Peyer's patch (tissue), 4 donors: ENCODE measurements at regions not wholly inside any gene's neighbourhood (a gene's known extent, or its start where the extent isn't known, plus 50 kb on each side); places are given as distances from the start of the nearest gene placed in this dataset.

Experiments
- DNase-seq, 3 donors: peaks; one replicate each; pipeline ENCODE4 v3.0.0-alpha.2; 2017 to 2019
- H3K27ac ChIP-seq, 4 donors: fragments of 200-600 bp; sonication (generic); one replicate each; pipeline ENCODE4 v1.5.1; 2016 to 2019
- H3K27me3 ChIP-seq, 2 donors: fragments of 200-600 bp; sonication (generic); one replicate each; pipeline ENCODE4 v1.5.1; 2019
- H3K36me3 ChIP-seq, 3 donors: fragments of 200-600 bp; sonication (generic); one replicate each; pipeline ENCODE4 v1.5.1; 2016 to 2019
- H3K4me1 ChIP-seq, 4 donors: fragments of 200-600 bp; sonication (generic); one replicate each; pipeline ENCODE4 v1.5.1; 2016 to 2019
- H3K4me3 ChIP-seq, 4 donors: fragments of 200-600 bp; sonication (generic); 1 replicate in 3 of 4; 2 replicates in 1 of 4; pipeline ENCODE4 v1.5.1; 2016 to 2019; ENCODE audit warnings: mild to moderate bottlenecking in 1 of 4
- H3K9me3 ChIP-seq, 4 donors: fragments of 200-600 bp; sonication (generic); one replicate each; pipeline ENCODE4 v1.5.1; 2016 to 2019; ENCODE audit warnings: mild to moderate bottlenecking in 1 of 4
- POLR2A ChIP-seq, 2 donors: fragments of 450-650 bp; IDR thresholded peaks; one replicate each; pipeline ENCODE4 v1.5.1; 2017; ENCODE audit warnings: antibody characterized with exemption in 2 of 2, mild to moderate bottlenecking in 2 of 2, moderate library complexity in 2 of 2
- TF ChIP-seq, protein P1 (sequence below), 6 experiments: fragments of 450-650 bp in 4 of 6; fragments of 200-600 bp in 2 of 6; sonication (generic) in 1 of 6; IDR thresholded peaks; one replicate each; pipeline ENCODE4 v1.5.1; 2017 to 2019; ENCODE audit warnings: antibody characterized with exemption in 6 of 6, mild to moderate bottlenecking in 3 of 6, moderate library complexity in 1 of 6

DNA sequence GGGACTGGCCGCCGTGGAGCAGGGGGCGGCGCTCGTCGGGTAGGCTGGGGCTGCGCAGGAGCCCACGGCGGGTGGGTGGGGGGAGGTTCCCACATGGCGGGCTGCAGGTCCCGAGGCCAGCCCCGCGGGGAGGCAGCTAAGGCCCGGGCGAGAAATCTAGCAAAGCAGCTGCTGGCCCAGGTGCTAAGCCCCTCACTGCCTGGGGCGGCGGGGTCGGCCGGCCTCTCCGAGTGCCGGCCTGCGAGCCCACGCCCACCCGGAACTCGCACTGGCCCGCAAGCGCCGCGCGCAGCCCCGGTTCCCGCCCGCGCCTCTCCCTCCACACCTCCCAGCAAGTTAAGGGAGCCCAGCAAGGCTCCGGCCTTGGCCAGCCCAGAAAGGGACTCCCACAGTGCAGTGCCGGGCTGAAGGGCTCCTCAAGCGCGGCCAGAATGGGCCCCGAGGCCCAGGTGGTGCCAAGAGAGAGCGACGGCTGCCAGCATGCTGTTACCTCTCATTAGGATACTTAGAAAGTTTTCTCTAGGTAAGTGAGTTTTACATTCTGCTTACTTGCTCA lies 1463.5 kb upstream of the MIR17HG start:
- no peak for DNase-seq
- H3K4me3 ChIP-seq, result no peak overlapping the region
- no peaks in the 10 kb centered on the region for H3K36me3 ChIP-seq
- H3K4me1 ChIP-seq, result no peaks in the 10 kb centered on the region
- peaks cover 0 to 4% (median 0%) of the 10 kb centered on the region in 4 donors for H3K9me3 ChIP-seq
- no peaks in the 10 kb centered on the region for H3K27me3 ChIP-seq
- no peak overlapping the region for H3K27ac ChIP-seq
- TF ChIP-seq, protein P1, sequence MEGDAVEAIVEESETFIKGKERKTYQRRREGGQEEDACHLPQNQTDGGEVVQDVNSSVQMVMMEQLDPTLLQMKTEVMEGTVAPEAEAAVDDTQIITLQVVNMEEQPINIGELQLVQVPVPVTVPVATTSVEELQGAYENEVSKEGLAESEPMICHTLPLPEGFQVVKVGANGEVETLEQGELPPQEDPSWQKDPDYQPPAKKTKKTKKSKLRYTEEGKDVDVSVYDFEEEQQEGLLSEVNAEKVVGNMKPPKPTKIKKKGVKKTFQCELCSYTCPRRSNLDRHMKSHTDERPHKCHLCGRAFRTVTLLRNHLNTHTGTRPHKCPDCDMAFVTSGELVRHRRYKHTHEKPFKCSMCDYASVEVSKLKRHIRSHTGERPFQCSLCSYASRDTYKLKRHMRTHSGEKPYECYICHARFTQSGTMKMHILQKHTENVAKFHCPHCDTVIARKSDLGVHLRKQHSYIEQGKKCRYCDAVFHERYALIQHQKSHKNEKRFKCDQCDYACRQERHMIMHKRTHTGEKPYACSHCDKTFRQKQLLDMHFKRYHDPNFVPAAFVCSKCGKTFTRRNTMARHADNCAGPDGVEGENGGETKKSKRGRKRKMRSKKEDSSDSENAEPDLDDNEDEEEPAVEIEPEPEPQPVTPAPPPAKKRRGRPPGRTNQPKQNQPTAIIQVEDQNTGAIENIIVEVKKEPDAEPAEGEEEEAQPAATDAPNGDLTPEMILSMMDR (IDR thresholded peaks at IDR 0.05), result no peak
- TF ChIP-seq POLR2A (IDR thresholded peaks at IDR 0.05), result no peak

DNA sequence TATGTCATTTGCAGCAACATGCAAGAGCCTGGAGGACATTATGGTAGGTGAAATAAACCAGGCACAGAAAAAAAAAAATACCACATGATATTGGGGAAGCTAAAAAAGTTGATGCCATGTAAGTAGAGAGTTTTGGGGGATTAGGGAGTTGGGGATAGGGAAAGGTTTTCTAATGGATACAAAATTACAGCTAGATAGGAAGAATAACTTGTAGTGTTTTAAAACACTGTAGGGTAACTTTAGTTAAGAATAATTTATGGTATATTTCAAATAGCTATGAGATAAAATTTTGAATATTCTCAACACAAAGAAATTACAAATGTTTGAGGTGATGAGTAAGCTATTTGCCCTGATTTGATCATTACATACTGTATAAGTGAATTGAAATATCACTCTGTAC lies 1456.7 kb upstream of the MIR17HG start:
- H3K27ac ChIP-seq, result no peak overlapping the region
- no peak overlapping the region for H3K4me3 ChIP-seq
- no peaks in the 10 kb centered on the region for H3K9me3 ChIP-seq
- no peaks in the 10 kb centered on the region for H3K4me1 ChIP-seq
- DNase-seq, result no peak
- no peaks in the 10 kb centered on the region for H3K27me3 ChIP-seq
- H3K36me3 ChIP-seq, result no peaks in the 10 kb centered on the region
- no peak for TF ChIP-seq POLR2A (IDR thresholded peaks at IDR 0.05)
- TF ChIP-seq, protein P1 (IDR thresholded peaks at IDR 0.05), result no peak

DNA sequence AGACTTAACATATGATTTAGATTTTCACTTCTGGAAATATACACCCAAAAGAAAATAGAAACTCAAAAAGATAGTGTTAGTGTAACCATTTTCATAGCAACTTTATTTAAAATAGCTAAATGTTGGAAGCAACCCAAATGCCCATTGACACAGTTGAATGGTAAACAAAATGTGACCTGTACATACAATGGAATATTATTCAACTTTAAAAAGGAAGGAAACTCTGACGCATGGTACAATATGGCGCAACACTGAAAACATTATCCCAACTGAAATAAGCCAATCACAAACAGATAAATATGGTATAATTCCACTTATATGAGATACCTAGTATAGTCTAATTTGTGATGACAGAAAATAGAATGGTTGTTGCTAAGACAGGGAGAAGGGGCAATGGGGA lies 1456.1 kb upstream of the MIR17HG start:
- Histone ChIP-seq H3K9me3 (no peaks in the 10 kb centered on the region), H3K4me1 (no peaks in the 10 kb centered on the region), H3K36me3 (no peaks in the 10 kb centered on the region), H3K27me3 (no peaks in the 10 kb centered on the region), H3K4me3 (no peak overlapping the region), H3K27ac (no peak overlapping the region)
- no peak for DNase-seq
- TF ChIP-seq, protein P1 (IDR thresholded peaks at IDR 0.05), result no peak
- no peak for TF ChIP-seq POLR2A (IDR thresholded peaks at IDR 0.05)

DNA sequence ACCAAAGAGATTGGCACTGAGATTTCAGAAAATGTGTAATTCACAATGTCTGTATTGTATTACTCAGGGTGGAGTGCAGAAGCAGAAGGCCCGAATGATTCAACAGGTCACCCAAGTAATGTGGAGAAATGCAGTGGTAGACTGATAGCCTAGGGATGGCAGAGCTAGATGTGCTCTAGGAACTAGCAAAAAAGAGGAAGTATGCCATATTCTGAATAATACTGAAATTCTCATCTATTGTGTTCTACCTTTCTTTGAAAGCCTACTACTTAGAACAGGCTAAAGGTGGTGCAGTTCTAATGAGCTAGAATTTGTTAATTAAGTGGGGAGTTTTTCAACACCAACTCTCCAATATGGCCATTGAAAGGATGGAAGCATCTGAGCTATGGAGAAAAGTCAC lies 1449.8 kb upstream of the MIR17HG start:
- no peaks in the 10 kb centered on the region for H3K36me3 ChIP-seq
- DNase-seq, result no peak
- H3K9me3 ChIP-seq, result no peaks in the 10 kb centered on the region
- H3K27ac ChIP-seq, result no peak overlapping the region
- H3K4me3 ChIP-seq, result no peak overlapping the region
- H3K27me3 ChIP-seq, result no peaks in the 10 kb centered on the region
- no peaks in the 10 kb centered on the region for H3K4me1 ChIP-seq
- TF ChIP-seq, protein P1 (IDR thresholded peaks at IDR 0.05), result no peak
- no peak for TF ChIP-seq POLR2A (IDR thresholded peaks at IDR 0.05)

DNA sequence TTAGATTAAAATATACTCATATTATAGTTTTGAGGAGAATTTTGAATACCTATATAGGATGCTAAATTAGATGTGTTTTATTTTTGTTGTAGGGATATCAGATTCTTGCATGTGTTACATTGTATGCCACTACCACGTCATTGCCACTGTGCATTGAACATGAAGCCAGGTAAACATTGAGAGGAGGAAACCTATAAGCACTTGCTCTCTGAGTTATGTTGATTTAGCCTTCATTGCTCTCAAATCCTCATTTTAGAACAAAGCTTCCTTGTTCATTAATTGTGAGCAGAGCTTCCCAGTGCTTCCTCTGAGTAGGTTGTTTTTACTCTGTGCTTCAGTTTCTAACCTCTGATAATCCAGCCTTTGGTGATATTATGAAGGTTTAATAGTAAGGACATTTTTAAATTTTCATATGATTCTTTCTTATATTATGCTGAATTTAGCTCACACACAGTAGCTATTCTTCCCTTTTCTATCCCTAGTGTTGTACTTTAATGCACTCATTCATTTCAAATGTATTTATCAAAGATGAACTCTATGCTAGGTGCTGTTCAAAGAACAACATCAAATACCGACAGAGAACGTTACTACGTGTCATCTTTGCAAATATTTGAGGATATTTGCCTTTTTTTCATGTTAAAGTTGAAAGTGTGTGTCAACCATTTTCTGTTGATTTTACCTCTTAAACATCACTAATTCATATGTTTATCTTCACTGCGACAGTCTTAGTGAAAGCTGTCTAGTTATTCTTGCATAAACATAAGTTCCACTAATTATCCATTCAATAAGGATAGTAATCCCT lies 1448.0 kb upstream of the MIR17HG start:
- no peak for DNase-seq
- no peaks in the 10 kb centered on the region for H3K9me3 ChIP-seq
- no peak overlapping the region for H3K4me3 ChIP-seq
- no peak overlapping the region for H3K27ac ChIP-seq
- no peak for TF ChIP-seq POLR2A (IDR thresholded peaks at IDR 0.05)
- TF ChIP-seq, protein P1 (IDR thresholded peaks at IDR 0.05), result no peak
- H3K27me3 ChIP-seq, result no peaks in the 10 kb centered on the region
- H3K4me1 ChIP-seq, result no peaks in the 10 kb centered on the region
- H3K36me3 ChIP-seq, result no peaks in the 10 kb centered on the region
